HEK293 (cell line): ENCODE measurements at regions not wholly inside any gene's neighbourhood (a gene's known extent, or its start where the extent isn't known, plus 50 kb on each side); places are given as distances from the start of the nearest gene placed in this dataset.

Source experiments
- CTCF ChIA-PET: fragments of 350-600 bp; formaldehyde crosslinking; extraction: SDS; loops from one replicate; lab custom pipeline; 2021; ENCODE audit warnings: antibody characterized with exemption; lab: Yijun Ruan, JAX
- POLR2A ChIA-PET: fragments of 300-600 bp; formaldehyde crosslinking; extraction: SDS; loops from one replicate; lab custom pipeline; 2020; ENCODE audit warnings: antibody characterized with exemption, inconsistent platforms; lab: Yijun Ruan, JAX
- H3K27ac ChIP-seq: fragments of 200-500 bp; sonication (Bioruptor generic); 2 replicates; pipeline ENCODE4 v1.5.1; 2014; ENCODE audit warnings: low read depth, low read length, control low read depth, inconsistent platforms; ENCODE audit errors: extremely low read depth
- H3K36me3 ChIP-seq, 2 experiments: fragments of 200-500 bp in 1 of 2; sonication (Bioruptor generic) in 1 of 2; 1 replicate in 1 of 2; 2 replicates in 1 of 2; pipeline ENCODE4 v1.5.1; 2014 to 2017; ENCODE audit warnings: inconsistent platforms in 2 of 2, low read length in 2 of 2; ENCODE audit not compliant: control insufficient read depth in 2 of 2, insufficient read depth in 1 of 2
- H3K4me1 ChIP-seq: fragments of 200-500 bp; sonication (Bioruptor generic); 2 replicates; pipeline ENCODE4 v1.5.1; 2014; ENCODE audit warnings: mild to moderate bottlenecking, low read length, inconsistent platforms; ENCODE audit not compliant: control insufficient read depth, insufficient read depth
- H3K4me3 ChIP-seq: 2 replicates; pipeline ENCODE4 v1.5.1; 2011; ENCODE audit warnings: low read depth, mild to moderate bottlenecking, control low read depth, low read length, moderate library complexity
- H3K9me3 ChIP-seq: fragments of 200-500 bp; sonication (Bioruptor generic); 2 replicates; pipeline ENCODE4 v1.5.1; 2014; ENCODE audit warnings: low read depth, low read length, inconsistent platforms; ENCODE audit not compliant: control insufficient read depth, insufficient read depth
- BCL11B ChIP-seq: fragments of 450-650 bp; formaldehyde crosslinking; IDR thresholded peaks from 2 replicates; pipeline ENCODE4 v1.5.1; 2016; ENCODE audit warnings: low read depth, missing biosample characterization, missing genetic modification characterization
- CTCF ChIP-seq: fragments of 450-650 bp; formaldehyde crosslinking; IDR thresholded peaks from 2 replicates; pipeline ENCODE4 v1.5.1; 2016; ENCODE audit warnings: missing biosample characterization, missing genetic modification characterization
- SALL2 ChIP-seq: fragments of 450-650 bp; formaldehyde crosslinking; IDR thresholded peaks from 2 replicates; pipeline ENCODE4 v1.5.0; 2017; ENCODE audit warnings: missing biosample characterization, mild to moderate bottlenecking, missing genetic modification characterization, borderline replicate concordance
- SP7 ChIP-seq: fragments of 450-650 bp; formaldehyde crosslinking; IDR thresholded peaks from 2 replicates; pipeline ENCODE4 v1.5.1; 2016; ENCODE audit warnings: missing biosample characterization, missing genetic modification characterization
- TRIM28 ChIP-seq: IDR thresholded peaks from 2 replicates; pipeline ENCODE4 v1.6.1; 2011; ENCODE audit warnings: low read length, control low read depth, borderline replicate concordance
- ZBTB10 ChIP-seq: fragments of 450-650 bp; formaldehyde crosslinking; IDR thresholded peaks from 2 replicates; pipeline ENCODE4 v1.5.1; 2016; ENCODE audit warnings: missing biosample characterization, missing genetic modification characterization
- ZBTB26 ChIP-seq: fragments of 450-650 bp; formaldehyde crosslinking; optimal IDR thresholded peaks from 2 replicates; pipeline ENCODE3; 2016; ENCODE audit warnings: missing biosample characterization, mild to moderate bottlenecking, missing genetic modification characterization
- ZFP3 ChIP-seq: fragments of 450-650 bp; formaldehyde crosslinking; IDR thresholded peaks from 2 replicates; pipeline ENCODE4 v1.5.1; 2016; ENCODE audit warnings: low read depth, missing biosample characterization, missing genetic modification characterization
- ZIC2 ChIP-seq: fragments of 450-650 bp; formaldehyde crosslinking; IDR thresholded peaks from 2 replicates; pipeline ENCODE4 v1.5.1; 2016; ENCODE audit warnings: missing biosample characterization, missing genetic modification characterization
- ZNF10 ChIP-seq: fragments of 450-650 bp; formaldehyde crosslinking; IDR thresholded peaks from 2 replicates; pipeline ENCODE4 v1.5.1; 2017; ENCODE audit warnings: missing biosample characterization, missing genetic modification characterization
- ZNF138 ChIP-seq: fragments of 450-650 bp; formaldehyde crosslinking; IDR thresholded peaks from 2 replicates; pipeline ENCODE4 v1.5.1; 2016; ENCODE audit warnings: missing biosample characterization, missing genetic modification characterization, borderline replicate concordance
- ZNF140 ChIP-seq: fragments of 450-650 bp; formaldehyde crosslinking; IDR thresholded peaks from 2 replicates; pipeline ENCODE4 v1.5.1; 2016; ENCODE audit warnings: missing biosample characterization, missing genetic modification characterization
- ZNF155 ChIP-seq: fragments of 450-650 bp; formaldehyde crosslinking; IDR thresholded peaks from 2 replicates; pipeline ENCODE4 v1.5.1; 2016; ENCODE audit warnings: missing biosample characterization, missing genetic modification characterization
- ZNF521 ChIP-seq: fragments of 450-650 bp; formaldehyde crosslinking; IDR thresholded peaks from 2 replicates; pipeline ENCODE4 v1.5.1; 2017; ENCODE audit warnings: missing biosample characterization, mild to moderate bottlenecking, missing genetic modification characterization
- ZNF585B ChIP-seq: fragments of 450-650 bp; formaldehyde crosslinking; IDR thresholded peaks from 2 replicates; pipeline ENCODE4 v1.5.1; 2016; ENCODE audit warnings: missing biosample characterization, missing genetic modification characterization
- ZNF623 ChIP-seq: fragments of 450-650 bp; formaldehyde crosslinking; IDR thresholded peaks from 2 replicates; pipeline ENCODE4 v1.5.1; 2016; ENCODE audit warnings: missing biosample characterization, missing genetic modification characterization
- ZNF654 ChIP-seq: fragments of 450-650 bp; formaldehyde crosslinking; IDR thresholded peaks from 2 replicates; pipeline ENCODE4 v1.5.1; 2016; ENCODE audit warnings: low read depth, missing biosample characterization, missing genetic modification characterization
- ZNF658 ChIP-seq: fragments of 450-650 bp; formaldehyde crosslinking; IDR thresholded peaks from 2 replicates; pipeline ENCODE4; 2016; ENCODE audit warnings: missing biosample characterization, missing genetic modification characterization
- ZNF660 ChIP-seq: fragments of 450-650 bp; IDR thresholded peaks from 2 replicates; pipeline ENCODE4 v1.5.1; 2018; ENCODE audit warnings: missing biosample characterization, mild to moderate bottlenecking, missing genetic modification characterization
- ZNF792 ChIP-seq: fragments of 450-650 bp; formaldehyde crosslinking; IDR thresholded peaks from 2 replicates; pipeline ENCODE4 v1.5.1; 2016; ENCODE audit warnings: missing biosample characterization, missing genetic modification characterization
- ZNF837 ChIP-seq: fragments of 450-650 bp; formaldehyde crosslinking; IDR thresholded peaks from 2 replicates; pipeline ENCODE4 v1.5.1; 2016; ENCODE audit warnings: missing biosample characterization, missing genetic modification characterization
- TF ChIP-seq, protein P1 (sequence below): fragments of 450-650 bp; formaldehyde crosslinking; IDR thresholded peaks from 2 replicates; pipeline ENCODE4 v1.5.1; 2016; ENCODE audit warnings: missing biosample characterization, missing genetic modification characterization
- TF ChIP-seq, protein P2 (sequence below): sonication (generic); formaldehyde crosslinking; IDR thresholded peaks from 2 replicates; pipeline ENCODE4 v1.8.1; 2022; ENCODE audit warnings: mild to moderate bottlenecking, moderate library complexity, missing genetic modification reagents
- TF ChIP-seq, protein P3 (sequence below): fragments of 450-650 bp; formaldehyde crosslinking; IDR thresholded peaks from 2 replicates; pipeline ENCODE4 v1.5.1; 2017; ENCODE audit warnings: missing biosample characterization, mild to moderate bottlenecking, missing genetic modification characterization, moderate library complexity

- no peak overlapping the region for H3K4me3 ChIP-seq
- H3K9me3 ChIP-seq = no peaks in the 10 kb centered on the region
- H3K4me1 ChIP-seq = no peaks in the 10 kb centered on the region
- POLR2A ChIA-PET = no interaction called here
- no peak overlapping the region for H3K27ac ChIP-seq
- CTCF ChIA-PET = interaction anchor here (0.5 to 8.1 kb wide), 27 partner anchors 16 to 1681 kb away, joined by 3 to 90 read pairs (median 4); no protein-coding TSS in a partner anchor
- no peaks in the 10 kb centered on the region for H3K36me3 ChIP-seq
- TF ChIP-seq ZBTB10 (tag by site-specific recombination) (no peak), ZBTB26 (tag by site-specific recombination) (no peak), SP7 (tag by site-specific recombination) (no peak), BCL11B (no peak), ZNF658 (tag by site-specific recombination) (no peak), ZNF660 (tag by site-specific recombination) (peak; percentile 97), ZNF654 (tag by site-specific recombination) (peak; percentile 72), ZNF585B (peak; percentile 54), CTCF (tag by site-specific recombination) (peak; percentile 74)
- TF ChIP-seq, protein P1, sequence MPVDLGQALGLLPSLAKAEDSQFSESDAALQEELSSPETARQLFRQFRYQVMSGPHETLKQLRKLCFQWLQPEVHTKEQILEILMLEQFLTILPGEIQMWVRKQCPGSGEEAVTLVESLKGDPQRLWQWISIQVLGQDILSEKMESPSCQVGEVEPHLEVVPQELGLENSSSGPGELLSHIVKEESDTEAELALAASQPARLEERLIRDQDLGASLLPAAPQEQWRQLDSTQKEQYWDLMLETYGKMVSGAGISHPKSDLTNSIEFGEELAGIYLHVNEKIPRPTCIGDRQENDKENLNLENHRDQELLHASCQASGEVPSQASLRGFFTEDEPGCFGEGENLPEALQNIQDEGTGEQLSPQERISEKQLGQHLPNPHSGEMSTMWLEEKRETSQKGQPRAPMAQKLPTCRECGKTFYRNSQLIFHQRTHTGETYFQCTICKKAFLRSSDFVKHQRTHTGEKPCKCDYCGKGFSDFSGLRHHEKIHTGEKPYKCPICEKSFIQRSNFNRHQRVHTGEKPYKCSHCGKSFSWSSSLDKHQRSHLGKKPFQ = no peak
- TF ChIP-seq, protein P2, sequence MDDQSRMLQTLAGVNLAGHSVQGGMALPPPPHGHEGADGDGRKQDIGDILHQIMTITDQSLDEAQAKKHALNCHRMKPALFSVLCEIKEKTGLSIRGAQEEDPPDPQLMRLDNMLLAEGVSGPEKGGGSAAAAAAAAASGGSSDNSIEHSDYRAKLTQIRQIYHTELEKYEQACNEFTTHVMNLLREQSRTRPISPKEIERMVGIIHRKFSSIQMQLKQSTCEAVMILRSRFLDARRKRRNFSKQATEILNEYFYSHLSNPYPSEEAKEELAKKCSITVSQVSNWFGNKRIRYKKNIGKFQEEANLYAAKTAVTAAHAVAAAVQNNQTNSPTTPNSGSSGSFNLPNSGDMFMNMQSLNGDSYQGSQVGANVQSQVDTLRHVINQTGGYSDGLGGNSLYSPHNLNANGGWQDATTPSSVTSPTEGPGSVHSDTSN = no peak
Observed at GRCh38 chr10:52644373-52645186, 128.0 kb downstream of the MBL2 start.

DNA sequence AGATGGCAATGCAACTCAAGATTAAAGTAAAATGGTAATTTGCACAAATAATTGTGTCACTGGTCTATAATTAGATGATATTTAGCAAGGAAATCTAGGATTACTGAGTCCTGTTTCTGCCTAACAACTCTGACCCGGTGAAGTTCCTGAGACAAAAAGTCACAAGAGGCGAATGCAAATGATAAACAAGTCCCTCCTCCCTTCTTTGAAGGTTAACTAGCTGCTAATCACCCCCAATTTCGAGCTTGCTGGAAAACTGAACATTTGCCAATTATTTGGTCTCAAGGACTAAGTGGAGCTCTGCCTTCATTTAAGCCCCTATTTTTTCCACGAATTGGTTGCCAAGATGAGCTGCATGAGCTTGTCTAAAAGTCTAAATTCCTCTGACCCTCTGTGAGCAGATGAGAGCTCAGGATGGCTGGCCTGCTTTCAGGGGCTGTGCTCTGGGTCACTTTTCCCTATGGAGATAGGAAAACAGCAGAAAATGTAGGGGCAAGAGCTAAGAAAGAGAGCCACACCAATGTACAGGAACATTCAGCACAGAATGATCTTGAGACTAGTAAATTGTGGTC lies 127.3 kb downstream of the MBL2 start:
- ChIA-PET POLR2A (no interaction called here), CTCF (interaction anchor here (0.5 to 8.1 kb wide), 15 partner anchors 16 to 1644 kb away, joined by 3 to 90 read pairs (median 3); no protein-coding TSS in a partner anchor)
- Histone ChIP-seq H3K36me3 (no peaks in the 10 kb centered on the region), H3K27ac (no peak overlapping the region), H3K9me3 (no peaks in the 10 kb centered on the region), H3K4me3 (no peak overlapping the region), H3K4me1 (no peaks in the 10 kb centered on the region)
- no peak for TF ChIP-seq SALL2 (tag by site-specific recombination)
- TF ChIP-seq ZNF792 = no peak
- TF ChIP-seq ZNF155 (tag by site-specific recombination) = no peak
- no peak for TF ChIP-seq ZFP3 (tag by site-specific recombination)
- TF ChIP-seq ZNF658 (tag by site-specific recombination) = no peak
- TF ChIP-seq ZNF837 (tag by site-specific recombination) = no peak
- no peak for TF ChIP-seq TRIM28
- TF ChIP-seq ZNF138 = no peak
- no peak for TF ChIP-seq ZNF10 (tag by site-specific recombination)
- TF ChIP-seq ZNF660 (tag by site-specific recombination) = no peak
- TF ChIP-seq ZNF140 (tag by site-specific recombination) = no peak
- TF ChIP-seq, protein P3, sequence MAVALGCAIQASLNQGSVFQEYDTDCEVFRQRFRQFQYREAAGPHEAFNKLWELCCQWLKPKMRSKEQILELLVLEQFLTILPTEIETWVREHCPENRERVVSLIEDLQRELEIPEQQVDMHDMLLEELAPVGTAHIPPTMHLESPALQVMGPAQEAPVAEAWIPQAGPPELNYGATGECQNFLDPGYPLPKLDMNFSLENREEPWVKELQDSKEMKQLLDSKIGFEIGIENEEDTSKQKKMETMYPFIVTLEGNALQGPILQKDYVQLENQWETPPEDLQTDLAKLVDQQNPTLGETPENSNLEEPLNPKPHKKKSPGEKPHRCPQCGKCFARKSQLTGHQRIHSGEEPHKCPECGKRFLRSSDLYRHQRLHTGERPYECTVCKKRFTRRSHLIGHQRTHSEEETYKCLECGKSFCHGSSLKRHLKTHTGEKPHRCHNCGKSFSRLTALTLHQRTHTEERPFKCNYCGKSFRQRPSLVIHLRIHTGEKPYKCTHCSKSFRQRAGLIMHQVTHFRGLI (tag by site-specific recombination) = no peak
- TF ChIP-seq ZNF521 (tag by site-specific recombination) = no peak
- TF ChIP-seq ZIC2 = no peak
- TF ChIP-seq ZNF623 (tag by site-specific recombination) = no peak
